ENCODE measurements at regions not wholly inside any gene's neighbourhood (a gene's known extent, or its start where the extent isn't known, plus 50 kb on each side); places are given as distances from the start of the nearest gene placed in this dataset.

DNA sequence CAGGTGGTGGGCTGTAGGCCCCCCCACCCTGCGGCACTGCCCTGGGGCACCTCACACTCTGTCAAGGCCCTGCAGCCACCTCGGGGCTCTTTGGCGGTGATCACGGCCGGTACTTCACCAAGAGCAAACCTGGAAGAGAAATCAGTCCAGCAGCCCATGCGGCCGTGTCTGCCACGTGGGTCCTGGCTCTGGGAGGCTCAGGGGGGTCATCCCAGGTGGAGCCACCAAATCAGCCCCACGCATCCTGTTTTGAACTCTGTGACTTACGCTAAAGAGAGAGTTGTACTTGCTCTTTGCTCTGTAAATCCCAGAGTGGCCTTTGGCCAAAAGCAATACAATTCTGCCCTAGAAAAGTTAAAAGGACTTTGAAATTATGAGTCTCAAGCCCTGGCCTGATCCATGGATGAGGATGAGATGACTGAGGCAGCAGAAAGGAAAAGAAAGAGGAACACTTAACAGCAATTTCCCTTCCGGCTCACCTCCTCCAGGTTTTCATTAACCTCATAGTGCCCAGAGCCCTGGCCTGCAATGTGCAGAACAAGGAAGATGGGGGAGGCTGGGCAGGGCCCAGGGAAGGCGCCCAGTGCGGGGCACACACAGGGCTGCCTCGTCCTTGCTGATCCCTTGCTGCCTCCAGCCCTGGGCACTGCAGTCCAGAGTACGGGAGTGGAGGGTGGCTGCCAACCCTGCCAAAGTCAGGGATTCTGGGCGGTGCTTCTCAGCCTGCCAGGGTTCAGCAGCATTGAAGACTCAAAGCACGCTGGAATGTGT is 337.0 kb downstream of the MATN1 start:
- no peak overlapping the region for H3K27ac Mint-ChIP-seq
- Histone ChIP-seq H3K9me3 (ENCODE audit: control insufficient read depth in 2 of 2, low read length in 2 of 2) (no peaks in the 10 kb centered on the region), H3K27me3 (ENCODE audit: control insufficient read depth, insufficient read depth, low read length) (peaks cover 5% of the 10 kb centered on the region), H3K36me3 (ENCODE audit: control insufficient read depth, insufficient read depth, low read length) (no peaks in the 10 kb centered on the region), H3K27ac (ENCODE audit: insufficient read depth, low read length, poor library complexity, severe bottlenecking) (no peak overlapping the region), H3K4me1 (ENCODE audit: control insufficient read depth, insufficient read depth, low read length, poor library complexity, severe bottlenecking) (no peaks in the 10 kb centered on the region), H3K4me3 (ENCODE audit: low read depth, low read length) (no peak overlapping the region)
- peaks cover 9% of the 10 kb centered on the region for H3K27me3 Mint-ChIP-seq
- H3K4me1 Mint-ChIP-seq = no peaks in the 10 kb centered on the region
- DNase-seq (no peak), ATAC-seq (ENCODE audit: low read depth in 2 of 2) (no peak)
- no peak overlapping the region for H3K4me3 Mint-ChIP-seq
- no peaks in the 10 kb centered on the region for H3K36me3 Mint-ChIP-seq
- peaks cover 0 to 2% (median 0%) of the 10 kb centered on the region in 7 donors for H3K9me3 Mint-ChIP-seq

- Mint-ChIP-seq H3K27ac (no peak overlapping the region), H3K4me3 (no peak overlapping the region)
- no peak for ATAC-seq (ENCODE audit: low read depth in 2 of 2)
These were observed 338.0 kb downstream of the MATN1 start for GRCh38 chr1:30385246-30385995.

GRCh38 chr1:30384286-30385245 is 338.8 kb downstream of the MATN1 start:
- Mint-ChIP-seq H3K27ac (no peak overlapping the region), H3K9me3 (no peaks in the 10 kb centered on the region), H3K4me1 (peaks cover 0 to 5% (median 0%) of the 10 kb centered on the region in 4 donors), H3K27me3 (peaks cover 20% of the 10 kb centered on the region), H3K4me3 (no peak overlapping the region), H3K36me3 (no peaks in the 10 kb centered on the region)
- Histone ChIP-seq H3K9me3 (ENCODE audit: control insufficient read depth in 2 of 2, low read length in 2 of 2) (no peaks in the 10 kb centered on the region), H3K27ac (ENCODE audit: insufficient read depth, low read length, poor library complexity, severe bottlenecking) (no peak overlapping the region), H3K36me3 (ENCODE audit: control insufficient read depth, insufficient read depth, low read length) (no peaks in the 10 kb centered on the region), H3K4me3 (ENCODE audit: low read depth, low read length) (no peak overlapping the region), H3K27me3 (ENCODE audit: control insufficient read depth, insufficient read depth, low read length) (no peaks in the 10 kb centered on the region), H3K4me1 (ENCODE audit: control insufficient read depth, insufficient read depth, low read length, poor library complexity, severe bottlenecking) (peaks cover 5% of the 10 kb centered on the region)
- ATAC-seq (ENCODE audit: low read depth in 2 of 2) (no peak), DNase-seq (no peak)

More at GRCh38 chr1:30385246-30385995, 338.0 kb downstream of the MATN1 start:
- no peak overlapping the region for H3K27ac ChIP-seq (ENCODE audit: insufficient read depth, low read length, poor library complexity, severe bottlenecking)
- H3K36me3 Mint-ChIP-seq = no peaks in the 10 kb centered on the region
- H3K27me3 ChIP-seq (ENCODE audit: control insufficient read depth, insufficient read depth, low read length) = peaks cover 4% of the 10 kb centered on the region
- peaks cover 15% of the 10 kb centered on the region for H3K27me3 Mint-ChIP-seq
- no peaks in the 10 kb centered on the region for H3K9me3 Mint-ChIP-seq
- no peaks in the 10 kb centered on the region for H3K9me3 ChIP-seq (ENCODE audit: control insufficient read depth in 2 of 2, low read length in 2 of 2)
- no peak for DNase-seq
- peaks cover 2% of the 10 kb centered on the region for H3K4me1 ChIP-seq (ENCODE audit: control insufficient read depth, insufficient read depth, low read length, poor library complexity, severe bottlenecking)
- no peak overlapping the region for H3K4me3 ChIP-seq (ENCODE audit: low read depth, low read length)
- H3K36me3 ChIP-seq (ENCODE audit: control insufficient read depth, insufficient read depth, low read length) = no peaks in the 10 kb centered on the region
- H3K4me1 Mint-ChIP-seq = peaks cover 0 to 3% (median 0%) of the 10 kb centered on the region in 4 donors

GRCh38 chr1:30383221-30383711 is 340.1 kb downstream of the MATN1 start:
- DNase-seq (no peak), ATAC-seq (ENCODE audit: low read depth in 2 of 2) (no peak)
- Mint-ChIP-seq H3K27me3 (peaks cover 25% of the 10 kb centered on the region), H3K4me3 (no peak overlapping the region), H3K36me3 (no peaks in the 10 kb centered on the region), H3K27ac (no peak overlapping the region), H3K9me3 (no peaks in the 10 kb centered on the region), H3K4me1 (peaks cover 0 to 5% (median 0%) of the 10 kb centered on the region in 4 donors)
- H3K36me3 ChIP-seq (ENCODE audit: control insufficient read depth, insufficient read depth, low read length) = no peaks in the 10 kb centered on the region
- H3K4me3 ChIP-seq (ENCODE audit: low read depth, low read length) = no peak overlapping the region
- H3K27me3 ChIP-seq (ENCODE audit: control insufficient read depth, insufficient read depth, low read length) = no peaks in the 10 kb centered on the region
- peaks cover 5% of the 10 kb centered on the region for H3K4me1 ChIP-seq (ENCODE audit: control insufficient read depth, insufficient read depth, low read length, poor library complexity, severe bottlenecking)
- H3K27ac ChIP-seq (ENCODE audit: insufficient read depth, low read length, poor library complexity, severe bottlenecking) = no peak overlapping the region
- no peaks in the 10 kb centered on the region for H3K9me3 ChIP-seq (ENCODE audit: control insufficient read depth in 2 of 2, low read length in 2 of 2)

DNA sequence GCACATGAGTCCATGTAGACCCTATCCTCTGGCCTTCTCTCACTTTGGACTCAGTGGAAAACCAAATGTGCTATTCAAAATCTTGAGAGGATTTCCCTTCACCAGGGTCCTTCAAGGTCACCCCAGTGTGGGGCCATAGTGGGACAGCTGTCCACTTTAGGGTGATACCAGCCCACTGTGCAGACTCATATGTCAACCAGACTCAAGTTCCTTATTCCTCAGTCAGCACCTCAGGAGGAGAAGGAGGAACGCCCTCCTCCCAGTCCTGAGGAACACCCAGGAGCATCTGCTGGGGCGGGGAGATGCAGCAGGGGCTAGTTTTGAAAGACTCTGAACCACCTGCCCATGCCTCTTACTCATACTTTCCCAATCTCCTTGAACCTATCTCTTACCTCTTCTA is 340.9 kb downstream of the MATN1 start:
- ATAC-seq (ENCODE audit: low read depth in 2 of 2) (no peak), DNase-seq (no peak)
- Mint-ChIP-seq H3K9me3 (no peaks in the 10 kb centered on the region), H3K4me1 (peaks cover 0 to 5% (median 0%) of the 10 kb centered on the region in 4 donors), H3K36me3 (no peaks in the 10 kb centered on the region), H3K4me3 (no peak overlapping the region), H3K27ac (peak overlapping the region in 1 of 3 donors; percentile 31), H3K27me3 (peaks cover 25% of the 10 kb centered on the region)
- H3K36me3 ChIP-seq (ENCODE audit: control insufficient read depth, insufficient read depth, low read length) = no peaks in the 10 kb centered on the region
- H3K4me1 ChIP-seq (ENCODE audit: control insufficient read depth, insufficient read depth, low read length, poor library complexity, severe bottlenecking) = peaks cover 5% of the 10 kb centered on the region
- no peak overlapping the region for H3K4me3 ChIP-seq (ENCODE audit: low read depth, low read length)
- H3K27ac ChIP-seq (ENCODE audit: insufficient read depth, low read length, poor library complexity, severe bottlenecking) = no peak overlapping the region
- H3K9me3 ChIP-seq (ENCODE audit: control insufficient read depth in 2 of 2, low read length in 2 of 2) = no peaks in the 10 kb centered on the region
- H3K27me3 ChIP-seq (ENCODE audit: control insufficient read depth, insufficient read depth, low read length) = no peaks in the 10 kb centered on the region

- Mint-ChIP-seq H3K36me3 (no peaks in the 10 kb centered on the region), H3K27ac (peak overlapping the region in 1 of 3 donors; percentile 31), H3K4me1 (peaks cover 0 to 5% (median 0%) of the 10 kb centered on the region in 4 donors), H3K4me3 (no peak overlapping the region), H3K27me3 (peaks cover 25% of the 10 kb centered on the region), H3K9me3 (peaks cover 0 to 1% (median 0%) of the 10 kb centered on the region in 7 donors)
- ATAC-seq (ENCODE audit: low read depth in 2 of 2) (no peak), DNase-seq (no peak)
- H3K4me1 ChIP-seq (ENCODE audit: control insufficient read depth, insufficient read depth, low read length, poor library complexity, severe bottlenecking) = peaks cover 5% of the 10 kb centered on the region
- H3K4me3 ChIP-seq (ENCODE audit: low read depth, low read length) = no peak overlapping the region
- H3K27ac ChIP-seq (ENCODE audit: insufficient read depth, low read length, poor library complexity, severe bottlenecking) = no peak overlapping the region
- no peaks in the 10 kb centered on the region for H3K36me3 ChIP-seq (ENCODE audit: control insufficient read depth, insufficient read depth, low read length)
- H3K9me3 ChIP-seq (ENCODE audit: control insufficient read depth in 2 of 2, low read length in 2 of 2) = no peaks in the 10 kb centered on the region
- H3K27me3 ChIP-seq (ENCODE audit: control insufficient read depth, insufficient read depth, low read length) = no peaks in the 10 kb centered on the region
These were observed 341.6 kb downstream of the MATN1 start for GRCh38 chr1:30381671-30382365.

DNA sequence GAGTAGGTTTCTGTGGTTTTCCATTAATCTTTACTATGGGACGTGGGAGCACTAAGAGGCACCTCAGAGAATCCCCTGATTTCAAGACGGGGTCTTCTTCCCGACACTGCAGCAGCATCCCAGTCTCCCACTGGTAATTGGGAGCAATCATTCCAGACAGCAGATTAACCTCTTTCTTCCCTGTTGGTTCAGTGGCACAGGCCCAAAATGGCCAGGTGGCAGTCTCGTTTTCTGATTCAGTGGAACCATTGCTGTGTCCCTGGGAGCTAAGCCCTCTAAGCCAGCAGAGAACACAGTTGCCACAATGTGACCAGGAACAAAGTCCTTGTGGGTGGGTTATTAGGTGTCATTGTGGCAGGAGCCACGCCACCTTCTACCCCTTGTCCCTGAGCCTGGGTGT is 342.1 kb downstream of the MATN1 start:
- Histone ChIP-seq H3K36me3 (ENCODE audit: control insufficient read depth, insufficient read depth, low read length) (no peaks in the 10 kb centered on the region), H3K9me3 (ENCODE audit: control insufficient read depth in 2 of 2, low read length in 2 of 2) (no peaks in the 10 kb centered on the region), H3K4me3 (ENCODE audit: low read depth, low read length) (no peak overlapping the region), H3K27me3 (ENCODE audit: control insufficient read depth, insufficient read depth, low read length) (no peaks in the 10 kb centered on the region), H3K27ac (ENCODE audit: insufficient read depth, low read length, poor library complexity, severe bottlenecking) (no peak overlapping the region), H3K4me1 (ENCODE audit: control insufficient read depth, insufficient read depth, low read length, poor library complexity, severe bottlenecking) (peaks cover 5% of the 10 kb centered on the region)
- peaks cover 0 to 1% (median 0%) of the 10 kb centered on the region in 7 donors for H3K9me3 Mint-ChIP-seq
- DNase-seq (no peak), ATAC-seq (ENCODE audit: low read depth in 2 of 2) (no peak)
- H3K36me3 Mint-ChIP-seq = no peaks in the 10 kb centered on the region
- peaks cover 29% of the 10 kb centered on the region for H3K27me3 Mint-ChIP-seq
- peaks cover 0 to 5% (median 0%) of the 10 kb centered on the region in 4 donors for H3K4me1 Mint-ChIP-seq
- no peak overlapping the region for H3K27ac Mint-ChIP-seq
- H3K4me3 Mint-ChIP-seq = no peak overlapping the region
